ENCODE measurements at regions not wholly inside any gene's neighbourhood (a gene's known extent, or its start where the extent isn't known, plus 50 kb on each side); places are given as distances from the start of the nearest gene placed in this dataset.

GRCh38 chr5:32932241-32932935, 221.3 kb downstream of the NPR3 start:
- TF ChIP-seq CTCF (IDR thresholded peaks at IDR 0.05) (no peak), EP300 (IDR thresholded peaks at IDR 0.05) (no peak), POLR2A (IDR thresholded peaks at IDR 0.05) (no peak)
- Histone ChIP-seq H3K4me3 (no peak overlapping the region), H3K36me3 (no peaks in the 10 kb centered on the region), H3K4me1 (ENCODE audit: insufficient read depth) (no peaks in the 10 kb centered on the region), H3K27ac (no peak overlapping the region), H3K9me3 (no peaks in the 10 kb centered on the region), H3K27me3 (no peaks in the 10 kb centered on the region)
- DNase-seq: no peak
- WGBS, 3 donors: 22 to 38% (median 24%) methylated on average over 4 of the region's 4 CpGs
- intact Hi-C loops (cut with DNase I): no loop called here

GRCh38 chr5:32933692-32934091, 222.6 kb downstream of the NPR3 start:
- WGBS, 3 donors: 91 to 96% (median 93%) methylated on average over 8 of the region's 8 CpGs
- DNase-seq: no peak
- no peak overlapping the region for H3K27ac ChIP-seq
- no peaks in the 10 kb centered on the region for H3K36me3 ChIP-seq
- H3K27me3 ChIP-seq: no peaks in the 10 kb centered on the region
- no peak for TF ChIP-seq POLR2A (IDR thresholded peaks at IDR 0.05)
- TF ChIP-seq EP300 (IDR thresholded peaks at IDR 0.05): no peak
- TF ChIP-seq CTCF (IDR thresholded peaks at IDR 0.05): no peak
- no peaks in the 10 kb centered on the region for H3K4me1 ChIP-seq (ENCODE audit: insufficient read depth)
- no peaks in the 10 kb centered on the region for H3K9me3 ChIP-seq
- intact Hi-C loops (cut with DNase I): no loop called here
- no peak overlapping the region for H3K4me3 ChIP-seq

GRCh38 chr5:32934529-32934928, 223.4 kb downstream of the NPR3 start:
- H3K27me3 ChIP-seq: no peaks in the 10 kb centered on the region
- H3K4me3 ChIP-seq: no peak overlapping the region
- no peaks in the 10 kb centered on the region for H3K4me1 ChIP-seq (ENCODE audit: insufficient read depth)
- 87 to 91% (median 89%) methylated on average over 6 of the region's 6 CpGs for WGBS, 3 donors
- intact Hi-C loops (cut with DNase I): no loop called here
- H3K27ac ChIP-seq: no peak overlapping the region
- H3K9me3 ChIP-seq: no peaks in the 10 kb centered on the region
- DNase-seq: no peak
- TF ChIP-seq EP300 (IDR thresholded peaks at IDR 0.05) (no peak), POLR2A (IDR thresholded peaks at IDR 0.05) (no peak), CTCF (IDR thresholded peaks at IDR 0.05) (no peak)
- no peaks in the 10 kb centered on the region for H3K36me3 ChIP-seq

GRCh38 chr5:32935283-32935682, 224.2 kb downstream of the NPR3 start:
- intact Hi-C loops (cut with DNase I): no loop called here
- no peak for DNase-seq
- WGBS, 3 donors: 74 to 82% (median 77%) methylated on average over 2 of the region's 2 CpGs

More at GRCh38 chr5:32935283-32935682, 224.2 kb downstream of the NPR3 start:
- Histone ChIP-seq H3K9me3 (no peaks in the 10 kb centered on the region), H3K27ac (no peak overlapping the region), H3K4me3 (no peak overlapping the region), H3K27me3 (no peaks in the 10 kb centered on the region), H3K4me1 (ENCODE audit: insufficient read depth) (no peaks in the 10 kb centered on the region), H3K36me3 (no peaks in the 10 kb centered on the region)
- TF ChIP-seq CTCF (IDR thresholded peaks at IDR 0.05): no peak
- no peak for TF ChIP-seq POLR2A (IDR thresholded peaks at IDR 0.05)
- no peak for TF ChIP-seq EP300 (IDR thresholded peaks at IDR 0.05)

All from ovary (tissue), 7 donors.